ENCODE measurements at regions not wholly inside any gene's neighbourhood (a gene's known extent, or its start where the extent isn't known, plus 50 kb on each side); places are given as distances from the start of the nearest gene placed in this dataset.

GRCh38 chr15:59906046-59906445, 98.1 kb upstream of the FOXB1 start:
- TF ChIP-seq CTCF (conservative IDR thresholded peaks at IDR 0.05) (no peak), ZFX (IDR thresholded peaks at IDR 0.05) (no peak)
